CD14-positive monocyte (primary cell): ENCODE measurements at regions not wholly inside any gene's neighbourhood (a gene's known extent, or its start where the extent isn't known, plus 50 kb on each side); places are given as distances from the start of the nearest gene placed in this dataset.

Experiments used
- DNase-seq, 3 donors: peaks; one replicate each; pipeline ENCODE4 v3.0.0-alpha.2; 2011 to 2022
- H2AFZ ChIP-seq: 2 replicates; pipeline ENCODE4 v1.6.0; 2012; ENCODE audit warnings: mild to moderate bottlenecking, low read depth, low read length, inconsistent platforms; ENCODE audit not compliant: insufficient read depth, poor library complexity, severe bottlenecking
- H3K27ac ChIP-seq, 2 donors: 1 replicate in 1 of 2; 2 replicates in 1 of 2; pipeline ENCODE4 v1.5.1; 2012 to 2013; ENCODE audit warnings: low read length in 2 of 2, control low read depth in 1 of 2, inconsistent platforms in 1 of 2, low read depth in 1 of 2, mild to moderate bottlenecking in 1 of 2
- H3K27me3 ChIP-seq, 2 donors: one replicate each; pipeline versions ENCODE4 v1.6.0 to v1.6.1; 2011 to 2013; ENCODE audit warnings: low read length in 2 of 2; ENCODE audit not compliant: control insufficient read depth in 2 of 2, insufficient read depth in 2 of 2
- H3K36me3 ChIP-seq, 2 donors: replicated peaks in 1 of 2; 1 replicate in 1 of 2; 2 replicates in 1 of 2; pipeline versions ENCODE4 v1.5.1 to v1.6.1; 2012 to 2013; ENCODE audit warnings: low read length in 2 of 2, control low read depth in 1 of 2, inconsistent platforms in 1 of 2, mild to moderate bottlenecking in 1 of 2; ENCODE audit not compliant: insufficient read depth in 2 of 2, control insufficient read depth in 1 of 2
- H3K4me1 ChIP-seq, 2 donors: 1 replicate in 1 of 2; 2 replicates in 1 of 2; pipeline versions ENCODE4 v1.5.1 to v1.6.1; 2012 to 2013; ENCODE audit warnings: low read length in 2 of 2, control low read depth in 1 of 2, inconsistent platforms in 1 of 2, mild to moderate bottlenecking in 1 of 2, moderate library complexity in 1 of 2; ENCODE audit not compliant: insufficient read depth in 2 of 2, control insufficient read depth in 1 of 2
- H3K4me2 ChIP-seq: replicated peaks from 2 replicates; pipeline ENCODE3; 2012; ENCODE audit warnings: low read length, moderate library complexity, mild to moderate bottlenecking; ENCODE audit not compliant: poor library complexity, severe bottlenecking; ENCODE audit errors: extremely low read depth
- H3K4me3 ChIP-seq, 3 experiments: fragments of 200-600 bp in 1 of 3; sonication (generic) in 1 of 3; replicated peaks in 1 of 3; 1 replicate in 2 of 3; 2 replicates in 1 of 3; pipeline ENCODE4 v1.5.1; 2011 to 2013; ENCODE audit warnings: low read length in 3 of 3, mild to moderate bottlenecking in 3 of 3, control low read depth in 2 of 3, low read depth in 2 of 3, inconsistent platforms in 1 of 3, moderate library complexity in 1 of 3
- H3K79me2 ChIP-seq: 2 replicates; pipeline ENCODE4 v1.6.0; 2012; ENCODE audit warnings: mild to moderate bottlenecking, control low read depth, inconsistent platforms, low read length, moderate library complexity; ENCODE audit not compliant: insufficient read depth
- H3K9ac ChIP-seq: 2 replicates; pipeline ENCODE4 v1.6.0; 2017; ENCODE audit warnings: low read length, mild to moderate bottlenecking; ENCODE audit not compliant: insufficient read depth, poor library complexity, severe bottlenecking
- H3K9me3 ChIP-seq, 2 donors: replicated peaks in 1 of 2; 1 replicate in 1 of 2; 2 replicates in 1 of 2; pipeline versions ENCODE4 v1.5.1 to v1.6.1; 2012 to 2013; ENCODE audit warnings: low read length in 2 of 2, control low read depth in 1 of 2; ENCODE audit not compliant: control insufficient read depth in 1 of 2, insufficient read depth in 1 of 2
- H4K20me1 ChIP-seq: 2 replicates; pipeline ENCODE4 v1.6.0; 2012; ENCODE audit warnings: mild to moderate bottlenecking, low read length, control low read depth, moderate library complexity; ENCODE audit not compliant: insufficient read depth
- H3K27ac Mint-ChIP-seq, 7 donors: one replicate each; pipeline ENCODE4 v1.8.0; 2020; ENCODE audit warnings: mild to moderate bottlenecking in 7 of 7, mixed read lengths in 7 of 7, moderate library complexity in 6 of 7, inconsistent platforms in 2 of 7
- H3K27me3 Mint-ChIP-seq, 3 donors: one replicate each; pipeline ENCODE4 v1.8.0; 2021 to 2022; ENCODE audit warnings: low read depth in 3 of 3, mild to moderate bottlenecking in 3 of 3, mixed read lengths in 3 of 3, moderate library complexity in 3 of 3, inconsistent platforms in 1 of 3
- H3K36me3 Mint-ChIP-seq, 2 donors: one replicate each; pipeline ENCODE4 v1.8.0; 2020; ENCODE audit warnings: mixed read lengths in 2 of 2, inconsistent platforms in 1 of 2, mild to moderate bottlenecking in 1 of 2
- H3K4me1 Mint-ChIP-seq: one replicate; pipeline ENCODE4 v1.8.0; 2020; ENCODE audit warnings: mild to moderate bottlenecking, mixed read lengths
- H3K4me3 Mint-ChIP-seq, 2 donors: one replicate each; pipeline ENCODE4 v1.8.0; 2020; ENCODE audit warnings: mild to moderate bottlenecking in 2 of 2, mixed read lengths in 2 of 2, moderate library complexity in 1 of 2
- H3K9me3 Mint-ChIP-seq, 7 donors: one replicate each; pipeline ENCODE4 v1.8.0; 2020 to 2022; ENCODE audit warnings: mixed read lengths in 7 of 7, mild to moderate bottlenecking in 6 of 7, moderate library complexity in 6 of 7, inconsistent platforms in 2 of 7
- CTCF ChIP-seq: fragments of 200-600 bp; IDR thresholded peaks from one replicate; pipeline ENCODE4 v1.8.0; 2022; ENCODE audit warnings: antibody characterized with exemption, mild to moderate bottlenecking
- WGBS: methylation state at CpG from one replicate; pipeline ENCODE4 v1.1.5; 2013; ENCODE audit warnings: missing lambda C conversion rate; ENCODE audit not compliant: insufficient coverage; 5-methylcytosine and 5-hydroxymethylcytosine counted together
- intact Hi-C, 2 donors: fragments of 100-400 bp; cut with micrococcal nuclease; formaldehyde crosslinking; loops; one replicate each; pipeline versions ENCODE4 v1.15.0 to v1.15.1; 2023

- Histone ChIP-seq H3K4me3 (no peak overlapping the region), H3K36me3 (no peaks in the 10 kb centered on the region), H4K20me1 (no peaks in the 10 kb centered on the region), H3K79me2 (no peaks in the 10 kb centered on the region), H3K27me3 (no peaks in the 10 kb centered on the region), H2AFZ (no peak overlapping the region), H3K4me2 (no peak overlapping the region), H3K9me3 (no peaks in the 10 kb centered on the region), H3K9ac (no peak overlapping the region), H3K27ac (no peak overlapping the region), H3K4me1 (no peaks in the 10 kb centered on the region)
- Mint-ChIP-seq H3K36me3 (no peaks in the 10 kb centered on the region), H3K4me3 (no peak overlapping the region), H3K27me3 (peaks cover 0 to 2% (median 0%) of the 10 kb centered on the region in 3 donors), H3K27ac (no peak overlapping the region), H3K9me3 (no peaks in the 10 kb centered on the region), H3K4me1 (no peaks in the 10 kb centered on the region)
- intact Hi-C loops = no loop called here
- TF ChIP-seq CTCF = no peak
- DNase-seq = no peak
- WGBS = no CpG with 5 or more reads among the region's 4 CpGs
Observed at GRCh38 chr4:84164201-84164600, 334.9 kb downstream of the NKX6-1 start.

DNA sequence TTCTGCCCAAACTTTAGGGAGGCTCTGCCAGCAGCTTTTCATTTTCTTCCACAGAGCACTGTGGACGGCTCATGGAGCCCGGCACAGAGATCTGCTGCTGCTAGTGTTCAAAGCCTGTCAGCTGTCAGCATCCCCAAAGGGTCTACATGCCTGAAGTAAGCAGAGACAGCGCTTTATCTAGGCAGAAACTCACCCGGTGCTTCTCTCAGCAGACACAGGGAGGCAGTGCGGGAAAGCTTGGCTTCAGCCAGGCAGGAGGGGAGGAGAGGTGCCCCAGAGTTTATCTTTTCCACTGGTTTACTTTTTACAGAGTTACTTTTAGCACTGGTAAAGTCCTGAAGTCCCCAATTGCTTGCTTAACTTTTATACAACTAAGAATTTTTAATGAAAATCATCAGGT is 339.3 kb downstream of the NKX6-1 start:
- no peak overlapping the region for H3K27ac Mint-ChIP-seq
- H3K36me3 Mint-ChIP-seq = no peaks in the 10 kb centered on the region

More for the DNA sequence above, 339.3 kb downstream of the NKX6-1 start:
- no peaks in the 10 kb centered on the region for H4K20me1 ChIP-seq
- 28% methylated on average over 5 of the region's 5 CpGs for WGBS
- H3K9ac ChIP-seq = no peak overlapping the region
- Mint-ChIP-seq H3K27me3 (peaks cover 0 to 3% (median 3%) of the 10 kb centered on the region in 3 donors), H3K4me3 (no peak overlapping the region), H3K9me3 (peaks cover 0 to 2% (median 0%) of the 10 kb centered on the region in 7 donors), H3K4me1 (no peaks in the 10 kb centered on the region)
- H3K79me2 ChIP-seq = no peaks in the 10 kb centered on the region
- H3K4me1 ChIP-seq = no peaks in the 10 kb centered on the region
- H3K4me3 ChIP-seq = no peak overlapping the region
- H2AFZ ChIP-seq = no peak overlapping the region
- DNase-seq = no peak
- no peak overlapping the region for H3K4me2 ChIP-seq
- no peak for TF ChIP-seq CTCF
- no peak overlapping the region for H3K27ac ChIP-seq
- H3K36me3 ChIP-seq = no peaks in the 10 kb centered on the region
- no peaks in the 10 kb centered on the region for H3K27me3 ChIP-seq
- intact Hi-C loops = no loop called here
- no peaks in the 10 kb centered on the region for H3K9me3 ChIP-seq
